K562 (cell line): ENCODE measurements at regions not wholly inside any gene's neighbourhood (a gene's known extent, or its start where the extent isn't known, plus 50 kb on each side); places are given as distances from the start of the nearest gene placed in this dataset.

Experiments used
- BRD4 ChIP-seq: fragments of 200-600 bp; sonication (generic); IDR thresholded peaks from 2 replicates; pipeline ENCODE4 v1.6.1; 2017; ENCODE audit warnings: inconsistent platforms
- CBFA2T2 ChIP-seq: fragments of 450-650 bp; conservative IDR thresholded peaks from 2 replicates; pipeline ENCODE4 v1.6.1; 2017; ENCODE audit warnings: mild to moderate bottlenecking
- DMBX1 ChIP-seq: fragments of 250-450 bp; sonication (Bioruptor Pico); IDR thresholded peaks from 2 replicates; pipeline ENCODE4 v1.8.0; 2022; ENCODE audit warnings: inconsistent platforms, mild to moderate bottlenecking, moderate library complexity, borderline replicate concordance
- E2F6 ChIP-seq, 2 experiments: IDR thresholded peaks; 2 replicates each; pipeline ENCODE4 v1.6.1; 2011; ENCODE audit warnings: borderline replicate concordance in 1 of 2, control low read depth in 1 of 2, low read depth in 1 of 2, low read length in 1 of 2, mild to moderate bottlenecking in 1 of 2, mixed read lengths in 1 of 2, moderate library complexity in 1 of 2; ENCODE audit not compliant: insufficient read depth in 1 of 2, insufficient read length in 1 of 2, poor library complexity in 1 of 2, severe bottlenecking in 1 of 2; ENCODE audit errors: extremely low read depth in 1 of 2
- HDAC2 ChIP-seq: fragments of 450-650 bp; IDR thresholded peaks from 2 replicates; pipeline ENCODE4 v1.6.1; 2016; ENCODE audit warnings: mild to moderate bottlenecking
- JUN ChIP-seq, 2 experiments: sonication (generic) in 1 of 2; formaldehyde crosslinking in 1 of 2; IDR thresholded peaks; 2 replicates each; pipeline versions ENCODE4 v1.6.1 to v1.8.0; 2012 to 2022; ENCODE audit warnings: borderline replicate concordance in 2 of 2, mild to moderate bottlenecking in 2 of 2, improper control_type of control experiment in 1 of 2, low read depth in 1 of 2, low read length in 1 of 2, missing genetic modification reagents in 1 of 2
- JUND ChIP-seq, 2 experiments: IDR thresholded peaks; 2 replicates in 1 of 2; 3 replicates in 1 of 2; pipeline ENCODE4 v1.6.1; 2011; ENCODE audit warnings: borderline replicate concordance in 2 of 2, low read depth in 2 of 2, low read length in 2 of 2, improper control_type of control experiment in 1 of 2, missing biosample characterization in 1 of 2, missing genetic modification characterization in 1 of 2, missing genetic modification reagents in 1 of 2
- MXI1 ChIP-seq: IDR thresholded peaks from 2 replicates; pipeline ENCODE4 v1.6.1; 2011; ENCODE audit warnings: low read depth, mild to moderate bottlenecking, improper control_type of control experiment, low read length
- RBM22 ChIP-seq: fragments of 200-400 bp; formaldehyde crosslinking; IDR thresholded peaks from 2 replicates; pipeline ENCODE4 v1.6.1; 2018; ENCODE audit warnings: low read length, low read depth; ENCODE audit not compliant: poor library complexity, severe bottlenecking
- XRCC5 ChIP-seq: fragments of 200-400 bp; formaldehyde crosslinking; IDR thresholded peaks from 2 replicates; pipeline ENCODE4 v1.6.1; 2017; ENCODE audit warnings: low read depth, mild to moderate bottlenecking, low read length
- ZNF740 ChIP-seq, 3 experiments: fragments of 200-800 bp in 1 of 3; sonication (Bioruptor generic) in 1 of 3; sonication (generic) in 1 of 3; formaldehyde crosslinking in 1 of 3; IDR thresholded peaks; 2 replicates each; pipeline versions ENCODE4 v1.6.1 to v1.8.0; 2016 to 2022; ENCODE audit warnings: mild to moderate bottlenecking in 2 of 3, missing compliant biosample characterization in 2 of 3, missing genetic modification characterization in 2 of 3, missing genetic modification reagents in 1 of 3
- TF ChIP-seq, protein P1 (sequence below): sonication (generic); formaldehyde crosslinking; IDR thresholded peaks from 2 replicates; pipeline ENCODE4 v1.8.1; 2022; ENCODE audit warnings: missing genetic modification reagents
- TF ChIP-seq, protein P2 (sequence below): fragments of 150-350 bp; conservative IDR thresholded peaks from 2 replicates; pipeline ENCODE4 v1.6.1; 2014; ENCODE audit warnings: low read length
- TF ChIP-seq, protein P3 (sequence below): fragments of 450-650 bp; IDR thresholded peaks from 2 replicates; pipeline ENCODE4 v1.6.1; 2016; ENCODE audit warnings: mild to moderate bottlenecking

DNA sequence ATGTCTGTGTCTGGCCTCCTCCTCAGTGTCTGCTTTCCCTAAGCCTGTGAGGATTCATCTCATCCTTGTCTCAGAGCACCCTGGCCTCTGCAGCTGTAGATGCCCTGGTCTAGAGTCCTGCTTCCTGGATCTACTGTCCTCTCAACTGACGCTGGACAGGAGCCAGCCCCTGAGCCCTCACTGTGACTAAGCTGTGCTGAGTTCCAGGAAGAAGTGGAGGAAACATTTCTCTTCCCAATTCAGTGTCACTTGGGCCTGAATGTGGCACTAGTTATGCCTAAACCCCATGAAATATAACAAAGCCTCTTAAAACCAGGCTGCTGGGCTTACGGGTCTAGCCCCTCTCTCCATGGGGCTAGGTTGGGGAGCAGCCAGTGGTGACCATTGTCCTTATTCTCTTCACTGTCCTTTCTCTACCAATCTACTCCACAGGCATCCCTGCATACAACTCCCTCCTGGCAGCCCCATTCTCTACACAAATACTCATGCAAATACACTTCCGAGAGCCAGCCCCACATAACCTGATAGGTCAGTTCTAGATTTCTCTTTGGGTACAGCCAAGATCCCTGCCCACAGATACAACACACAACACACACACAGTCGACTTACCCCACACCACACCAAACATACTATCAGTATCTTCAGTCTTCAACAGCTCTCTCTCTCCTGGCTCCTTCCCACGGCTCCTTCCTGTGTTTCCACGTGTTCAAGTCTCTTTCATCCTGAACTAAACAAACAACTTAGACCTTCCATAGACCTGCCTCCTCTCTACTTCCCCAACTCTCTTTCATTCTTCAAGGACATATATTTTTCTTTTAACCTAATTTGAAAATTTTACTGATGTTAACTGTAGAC is 220.8 kb downstream of the SNX18 start (continued):
- TF ChIP-seq ZNF740 (CRISPR knock-in tag; IDR thresholded peaks at IDR 0.05): no peak
- TF ChIP-seq ZNF740 (tag; IDR thresholded peaks at IDR 0.05): no peak
- TF ChIP-seq XRCC5: no peak
- peak; percentile 22 to 50 for TF ChIP-seq E2F6 (IDR thresholded peaks at IDR 0.05; ENCODE audit: borderline replicate concordance in 1 of 2, extremely low read depth in 1 of 2, insufficient read depth in 1 of 2, insufficient read length in 1 of 2, low read depth in 1 of 2, low read length in 1 of 2, poor library complexity in 1 of 2, severe bottlenecking in 1 of 2)
- TF ChIP-seq HDAC2: 0 out of 2 replicates have a peak, but pooled peaks have one; percentile 16
- TF ChIP-seq, protein P1, sequence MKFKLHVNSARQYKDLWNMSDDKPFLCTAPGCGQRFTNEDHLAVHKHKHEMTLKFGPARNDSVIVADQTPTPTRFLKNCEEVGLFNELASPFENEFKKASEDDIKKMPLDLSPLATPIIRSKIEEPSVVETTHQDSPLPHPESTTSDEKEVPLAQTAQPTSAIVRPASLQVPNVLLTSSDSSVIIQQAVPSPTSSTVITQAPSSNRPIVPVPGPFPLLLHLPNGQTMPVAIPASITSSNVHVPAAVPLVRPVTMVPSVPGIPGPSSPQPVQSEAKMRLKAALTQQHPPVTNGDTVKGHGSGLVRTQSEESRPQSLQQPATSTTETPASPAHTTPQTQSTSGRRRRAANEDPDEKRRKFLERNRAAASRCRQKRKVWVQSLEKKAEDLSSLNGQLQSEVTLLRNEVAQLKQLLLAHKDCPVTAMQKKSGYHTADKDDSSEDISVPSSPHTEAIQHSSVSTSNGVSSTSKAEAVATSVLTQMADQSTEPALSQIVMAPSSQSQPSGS: no peak
- no peak for TF ChIP-seq MXI1
- TF ChIP-seq BRD4: peak; percentile 57; the same call in 1 of the 2 replicates
- TF ChIP-seq RBM22: no peak
- no peak for TF ChIP-seq JUN (IDR thresholded peaks at IDR 0.05; ENCODE audit: borderline replicate concordance, low read depth, low read length)
- no peak for TF ChIP-seq JUN (CRISPR knock-in tag; IDR thresholded peaks at IDR 0.05; ENCODE audit: borderline replicate concordance)
- peak; percentile 46; the same call in 1 of the 2 replicates for TF ChIP-seq DMBX1 (CRISPR knock-in tag)
- TF ChIP-seq, protein P2, sequence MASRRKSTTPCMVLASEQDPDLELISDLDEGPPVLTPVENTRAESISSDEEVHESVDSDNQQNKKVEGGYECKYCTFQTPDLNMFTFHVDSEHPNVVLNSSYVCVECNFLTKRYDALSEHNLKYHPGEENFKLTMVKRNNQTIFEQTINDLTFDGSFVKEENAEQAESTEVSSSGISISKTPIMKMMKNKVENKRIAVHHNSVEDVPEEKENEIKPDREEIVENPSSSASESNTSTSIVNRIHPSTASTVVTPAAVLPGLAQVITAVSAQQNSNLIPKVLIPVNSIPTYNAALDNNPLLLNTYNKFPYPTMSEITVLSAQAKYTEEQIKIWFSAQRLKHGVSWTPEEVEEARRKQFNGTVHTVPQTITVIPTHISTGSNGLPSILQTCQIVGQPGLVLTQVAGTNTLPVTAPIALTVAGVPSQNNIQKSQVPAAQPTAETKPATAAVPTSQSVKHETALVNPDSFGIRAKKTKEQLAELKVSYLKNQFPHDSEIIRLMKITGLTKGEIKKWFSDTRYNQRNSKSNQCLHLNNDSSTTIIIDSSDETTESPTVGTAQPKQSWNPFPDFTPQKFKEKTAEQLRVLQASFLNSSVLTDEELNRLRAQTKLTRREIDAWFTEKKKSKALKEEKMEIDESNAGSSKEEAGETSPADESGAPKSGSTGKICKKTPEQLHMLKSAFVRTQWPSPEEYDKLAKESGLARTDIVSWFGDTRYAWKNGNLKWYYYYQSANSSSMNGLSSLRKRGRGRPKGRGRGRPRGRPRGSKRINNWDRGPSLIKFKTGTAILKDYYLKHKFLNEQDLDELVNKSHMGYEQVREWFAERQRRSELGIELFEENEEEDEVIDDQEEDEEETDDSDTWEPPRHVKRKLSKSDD: no peak
- TF ChIP-seq JUND (IDR thresholded peaks at IDR 0.05; ENCODE audit: borderline replicate concordance, low read depth, low read length): peak; percentile 81
- peak; percentile 80; the same call in 1 of the 3 replicates for TF ChIP-seq JUND (tag; IDR thresholded peaks at IDR 0.05; ENCODE audit: borderline replicate concordance, low read depth, low read length)
- TF ChIP-seq, protein P3, sequence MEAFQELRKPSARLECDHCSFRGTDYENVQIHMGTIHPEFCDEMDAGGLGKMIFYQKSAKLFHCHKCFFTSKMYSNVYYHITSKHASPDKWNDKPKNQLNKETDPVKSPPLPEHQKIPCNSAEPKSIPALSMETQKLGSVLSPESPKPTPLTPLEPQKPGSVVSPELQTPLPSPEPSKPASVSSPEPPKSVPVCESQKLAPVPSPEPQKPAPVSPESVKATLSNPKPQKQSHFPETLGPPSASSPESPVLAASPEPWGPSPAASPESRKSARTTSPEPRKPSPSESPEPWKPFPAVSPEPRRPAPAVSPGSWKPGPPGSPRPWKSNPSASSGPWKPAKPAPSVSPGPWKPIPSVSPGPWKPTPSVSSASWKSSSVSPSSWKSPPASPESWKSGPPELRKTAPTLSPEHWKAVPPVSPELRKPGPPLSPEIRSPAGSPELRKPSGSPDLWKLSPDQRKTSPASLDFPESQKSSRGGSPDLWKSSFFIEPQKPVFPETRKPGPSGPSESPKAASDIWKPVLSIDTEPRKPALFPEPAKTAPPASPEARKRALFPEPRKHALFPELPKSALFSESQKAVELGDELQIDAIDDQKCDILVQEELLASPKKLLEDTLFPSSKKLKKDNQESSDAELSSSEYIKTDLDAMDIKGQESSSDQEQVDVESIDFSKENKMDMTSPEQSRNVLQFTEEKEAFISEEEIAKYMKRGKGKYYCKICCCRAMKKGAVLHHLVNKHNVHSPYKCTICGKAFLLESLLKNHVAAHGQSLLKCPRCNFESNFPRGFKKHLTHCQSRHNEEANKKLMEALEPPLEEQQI: no peak
- no peak for TF ChIP-seq CBFA2T2
